Body of pancreas (tissue), 4 donors: ENCODE measurements at regions not wholly inside any gene's neighbourhood (a gene's known extent, or its start where the extent isn't known, plus 50 kb on each side); places are given as distances from the start of the nearest gene placed in this dataset.

Experiments
- ATAC-seq: fragments of 150-250 bp; one replicate; pipeline ENCODE4 v1.9.1; 2016
- DNase-seq, 4 donors: peaks; one replicate each; pipeline ENCODE4 v3.0.0-alpha.2; 2019
- H3K27ac ChIP-seq, 4 donors: fragments of 200-600 bp; sonication (generic); 1 replicate in 3 of 4; 2 replicates in 1 of 4; pipeline versions ENCODE4 v1.5.1 to v1.6.1; 2016 to 2019; ENCODE audit warnings: mild to moderate bottlenecking in 1 of 4, mixed read lengths in 1 of 4, moderate library complexity in 1 of 4
- H3K27me3 ChIP-seq, 2 donors: fragments of 200-600 bp; sonication (generic); one replicate each; pipeline ENCODE4 v1.6.0; 2016; ENCODE audit warnings: mild to moderate bottlenecking in 1 of 2
- H3K36me3 ChIP-seq, 2 donors: fragments of 200-600 bp; sonication (generic); replicated peaks in 1 of 2; 2 replicates each; pipeline ENCODE4 v1.5.1; 2016; ENCODE audit warnings: low read depth in 2 of 2; ENCODE audit not compliant: insufficient read depth in 1 of 2
- H3K4me1 ChIP-seq: fragments of 200-600 bp; sonication (generic); one replicate; pipeline ENCODE4 v1.6.0; 2016
- H3K4me3 ChIP-seq, 2 donors: fragments of 200-600 bp; sonication (generic); 1 replicate in 1 of 2; 2 replicates in 1 of 2; pipeline ENCODE4 v1.5.1; 2016 to 2019
- H3K9me3 ChIP-seq, 3 donors: fragments of 200-600 bp; sonication (generic); 1 replicate in 2 of 3; 2 replicates in 1 of 3; pipeline ENCODE4 v1.5.1; 2016
- CTCF ChIP-seq, 7 experiments: fragments of 450-650 bp in 4 of 7; fragments of 200-600 bp in 3 of 7; sonication (generic) in 3 of 7; IDR thresholded peaks; one replicate each; pipeline ENCODE4 v1.5.1; 2016 to 2019; ENCODE audit warnings: antibody characterized with exemption in 7 of 7
- POLR2A ChIP-seq, 3 donors: fragments of 450-650 bp; IDR thresholded peaks; one replicate each; pipeline ENCODE4 v1.6.1; 2016; ENCODE audit warnings: antibody characterized with exemption in 3 of 3, mild to moderate bottlenecking in 2 of 3
- WGBS, 2 donors: methylation state at CpG; one replicate each; pipeline ENCODE4 v1.1.5; 2017; 5-methylcytosine and 5-hydroxymethylcytosine counted together
- intact Hi-C: fragments of 100-400 bp; cut with DNase I; formaldehyde crosslinking; loops from one replicate; pipeline ENCODE4 v1.15.1; 2023

GRCh38 chr5:155416765-155417164, 403.2 kb downstream of the KIF4B start:
- intact Hi-C loops: no loop called here
- Histone ChIP-seq H3K4me1 (no peaks in the 10 kb centered on the region), H3K27ac (no peak overlapping the region), H3K36me3 (no peaks in the 10 kb centered on the region), H3K9me3 (no peaks in the 10 kb centered on the region), H3K4me3 (no peak overlapping the region), H3K27me3 (no peaks in the 10 kb centered on the region)
- TF ChIP-seq POLR2A (IDR thresholded peaks at IDR 0.05): no peak
- TF ChIP-seq CTCF (IDR thresholded peaks at IDR 0.05): no peak
- ATAC-seq (no peak), DNase-seq (no peak)
- 35 to 48% methylated on average over 1 of the region's 1 CpG for WGBS, 2 donors

GRCh38 chr5:155418960-155419579, 405.5 kb downstream of the KIF4B start:
- intact Hi-C loops: no loop called here
- Histone ChIP-seq H3K27ac (no peak overlapping the region), H3K27me3 (no peaks in the 10 kb centered on the region), H3K4me3 (no peak overlapping the region), H3K4me1 (no peaks in the 10 kb centered on the region), H3K36me3 (no peaks in the 10 kb centered on the region), H3K9me3 (no peaks in the 10 kb centered on the region)
- no peak for ATAC-seq
- DNase-seq: no peak
- TF ChIP-seq POLR2A (IDR thresholded peaks at IDR 0.05) (no peak), CTCF (IDR thresholded peaks at IDR 0.05) (no peak)
- 20 to 31% methylated on average over 5 of the region's 5 CpGs for WGBS, 2 donors

- no peak for ATAC-seq
- Histone ChIP-seq H3K4me1 (no peaks in the 10 kb centered on the region), H3K4me3 (no peak overlapping the region), H3K36me3 (no peaks in the 10 kb centered on the region), H3K27me3 (no peaks in the 10 kb centered on the region), H3K27ac (no peak overlapping the region), H3K9me3 (no peaks in the 10 kb centered on the region)
- intact Hi-C loops: no loop called here
- no peak for DNase-seq
- TF ChIP-seq CTCF (IDR thresholded peaks at IDR 0.05): no peak
- no peak for TF ChIP-seq POLR2A (IDR thresholded peaks at IDR 0.05)
- WGBS, 2 donors: 81 to 89% methylated on average over 4 of the region's 4 CpGs
Observed at GRCh38 chr5:155430192-155430591, 416.6 kb downstream of the KIF4B start.

- Histone ChIP-seq H3K27me3 (no peaks in the 10 kb centered on the region), H3K4me1 (no peaks in the 10 kb centered on the region), H3K9me3 (no peaks in the 10 kb centered on the region), H3K4me3 (no peak overlapping the region), H3K27ac (no peak overlapping the region), H3K36me3 (no peaks in the 10 kb centered on the region)
- TF ChIP-seq POLR2A (IDR thresholded peaks at IDR 0.05): no peak
- TF ChIP-seq CTCF (IDR thresholded peaks at IDR 0.05): no peak
- no peak for DNase-seq
- no peak for ATAC-seq
- intact Hi-C loops: no loop called here
- WGBS, 2 donors: 39 to 47% methylated on average over 1 of the region's 1 CpG
Observed at GRCh38 chr5:155434267-155434666, 420.7 kb downstream of the KIF4B start.

- ATAC-seq (no peak), DNase-seq (no peak)
- Histone ChIP-seq H3K27ac (no peak overlapping the region), H3K4me1 (no peaks in the 10 kb centered on the region), H3K4me3 (no peak overlapping the region), H3K27me3 (no peaks in the 10 kb centered on the region), H3K9me3 (no peaks in the 10 kb centered on the region), H3K36me3 (no peaks in the 10 kb centered on the region)
- intact Hi-C loops: no loop called here
- 53 to 69% methylated on average over 2 of the region's 2 CpGs for WGBS, 2 donors
- TF ChIP-seq CTCF (IDR thresholded peaks at IDR 0.05) (no peak), POLR2A (IDR thresholded peaks at IDR 0.05) (no peak)
Observed at GRCh38 chr5:155434681-155435080, 421.1 kb downstream of the KIF4B start.
